ENCODE measurements at regions not wholly inside any gene's neighbourhood (a gene's known extent, or its start where the extent isn't known, plus 50 kb on each side); places are given as distances from the start of the nearest gene placed in this dataset.

GRCh38 chr4:173475751-173476150, 54.3 kb downstream of the HAND2 start:
- Histone ChIP-seq H3K27me3 (ENCODE audit: control insufficient read depth, insufficient read depth, low read length) (no peaks in the 10 kb centered on the region), H3K36me3 (ENCODE audit: control insufficient read depth, insufficient read depth, low read length) (no peaks in the 10 kb centered on the region), H3K4me3 (ENCODE audit: low read depth, low read length) (no peak overlapping the region)
- no peak for TF ChIP-seq CTCF (IDR thresholded peaks at IDR 0.05; ENCODE audit: insufficient read depth, low read length, severe bottlenecking)
- no peak for DNase-seq (ENCODE audit: low read depth)
- no peak for FAIRE-seq

GRCh38 chr4:173469622-173470021, 60.4 kb downstream of the HAND2 start:
- Histone ChIP-seq H3K36me3 (ENCODE audit: control insufficient read depth, insufficient read depth, low read length) (no peaks in the 10 kb centered on the region), H3K27me3 (ENCODE audit: control insufficient read depth, insufficient read depth, low read length) (no peaks in the 10 kb centered on the region), H3K4me3 (ENCODE audit: low read depth, low read length) (no peak overlapping the region)
- FAIRE-seq (no peak), DNase-seq (ENCODE audit: low read depth) (no peak)
- no peak for TF ChIP-seq CTCF (IDR thresholded peaks at IDR 0.05; ENCODE audit: insufficient read depth, low read length, severe bottlenecking)

- Histone ChIP-seq H3K27me3 (ENCODE audit: control insufficient read depth, insufficient read depth, low read length) (no peaks in the 10 kb centered on the region), H3K4me3 (ENCODE audit: low read depth, low read length) (no peak overlapping the region), H3K36me3 (ENCODE audit: control insufficient read depth, insufficient read depth, low read length) (no peaks in the 10 kb centered on the region)
- no peak for FAIRE-seq
- TF ChIP-seq CTCF (IDR thresholded peaks at IDR 0.05; ENCODE audit: insufficient read depth, low read length, severe bottlenecking) = no peak
- DNase-seq (ENCODE audit: low read depth) = no peak
Measured at GRCh38 chr4:173468314-173468713, 61.7 kb downstream of the HAND2 start.

- Histone ChIP-seq H3K27me3 (ENCODE audit: control insufficient read depth, insufficient read depth, low read length) (no peaks in the 10 kb centered on the region), H3K4me3 (ENCODE audit: low read depth, low read length) (no peak overlapping the region), H3K36me3 (ENCODE audit: control insufficient read depth, insufficient read depth, low read length) (no peaks in the 10 kb centered on the region)
- TF ChIP-seq CTCF (IDR thresholded peaks at IDR 0.05; ENCODE audit: insufficient read depth, low read length, severe bottlenecking) = no peak
- DNase-seq (ENCODE audit: low read depth) = no peak
- FAIRE-seq = no peak
Measured at GRCh38 chr4:173466101-173466500, 63.9 kb downstream of the HAND2 start.

GRCh38 chr4:173464481-173464880, 65.5 kb downstream of the HAND2 start:
- no peaks in the 10 kb centered on the region for H3K36me3 ChIP-seq (ENCODE audit: control insufficient read depth, insufficient read depth, low read length)
- FAIRE-seq = no peak
- H3K4me3 ChIP-seq (ENCODE audit: low read depth, low read length) = no peak overlapping the region
- no peak for TF ChIP-seq CTCF (IDR thresholded peaks at IDR 0.05; ENCODE audit: insufficient read depth, low read length, severe bottlenecking)
- H3K27me3 ChIP-seq (ENCODE audit: control insufficient read depth, insufficient read depth, low read length) = no peaks in the 10 kb centered on the region
- no peak for DNase-seq (ENCODE audit: low read depth)

- FAIRE-seq = no peak
- DNase-seq (ENCODE audit: low read depth) = no peak
Measured at GRCh38 chr4:173463816-173464215, 64.9 kb upstream of the SCRG1 start.

More at GRCh38 chr4:173463816-173464215, 64.9 kb upstream of the SCRG1 start:
- TF ChIP-seq CTCF (IDR thresholded peaks at IDR 0.05; ENCODE audit: insufficient read depth, low read length, severe bottlenecking) = no peak
- Histone ChIP-seq H3K4me3 (ENCODE audit: low read depth, low read length) (no peak overlapping the region), H3K36me3 (ENCODE audit: control insufficient read depth, insufficient read depth, low read length) (no peaks in the 10 kb centered on the region), H3K27me3 (ENCODE audit: control insufficient read depth, insufficient read depth, low read length) (no peaks in the 10 kb centered on the region)
